Fibroblast of the conjunctiva (primary cell): ENCODE measurements at regions not wholly inside any gene's neighbourhood (a gene's known extent, or its start where the extent isn't known, plus 50 kb on each side); places are given as distances from the start of the nearest gene placed in this dataset.
"Not testable (repeated sequence)": the region's sequence is repeated elsewhere in the genome, so short reads cannot be mapped to it uniquely, and the experiment has no call there.

Experiments used
- DNase-seq: peaks from one replicate; pipeline ENCODE4 v3.0.0-alpha.2; 2010; ENCODE audit warnings: low read depth

DNA sequence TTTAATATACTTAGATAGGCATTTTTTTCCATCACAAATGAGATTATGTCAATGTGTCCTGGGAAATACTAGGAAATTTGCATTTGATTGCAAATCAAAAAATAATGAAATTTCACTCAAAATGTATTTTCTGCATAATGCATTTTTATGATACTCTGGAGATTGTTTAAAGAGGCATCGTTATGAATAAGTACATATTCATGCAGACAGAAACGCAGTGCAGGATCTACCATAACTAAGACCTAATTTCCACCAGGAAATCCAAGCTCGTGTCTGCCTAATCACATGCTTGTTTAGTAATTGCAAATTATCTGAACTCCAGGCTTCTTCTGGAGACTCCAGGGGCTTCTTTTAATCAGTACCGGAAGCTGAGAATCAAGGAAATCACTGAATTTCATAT is 163.5 kb upstream of the MXRA5 start:
- DNase-seq, result no peak

DNA sequence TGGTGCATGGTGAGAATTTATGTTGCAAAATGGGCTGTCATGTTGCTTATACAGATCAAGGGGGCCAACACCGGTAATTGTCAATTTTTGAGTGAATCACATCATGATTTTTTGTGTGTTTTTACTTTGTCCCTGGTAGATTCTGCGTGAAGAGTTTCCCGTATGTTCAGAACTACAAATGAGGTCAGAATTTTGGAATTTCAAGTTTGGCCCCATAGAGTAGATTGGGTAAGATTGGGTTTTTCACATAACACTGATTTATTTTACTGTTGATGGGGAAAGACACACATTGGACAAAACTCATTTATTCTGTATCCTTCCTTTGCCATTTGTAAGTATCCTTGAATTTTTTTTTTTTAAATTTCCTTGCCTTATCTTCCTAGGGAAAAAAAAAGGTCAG is 158.5 kb upstream of the MXRA5 start:
- no peak for DNase-seq

- DNase-seq, result no peak
Observed at GRCh38 chrX:3501833-3502535, 155.5 kb upstream of the MXRA5 start.

DNA sequence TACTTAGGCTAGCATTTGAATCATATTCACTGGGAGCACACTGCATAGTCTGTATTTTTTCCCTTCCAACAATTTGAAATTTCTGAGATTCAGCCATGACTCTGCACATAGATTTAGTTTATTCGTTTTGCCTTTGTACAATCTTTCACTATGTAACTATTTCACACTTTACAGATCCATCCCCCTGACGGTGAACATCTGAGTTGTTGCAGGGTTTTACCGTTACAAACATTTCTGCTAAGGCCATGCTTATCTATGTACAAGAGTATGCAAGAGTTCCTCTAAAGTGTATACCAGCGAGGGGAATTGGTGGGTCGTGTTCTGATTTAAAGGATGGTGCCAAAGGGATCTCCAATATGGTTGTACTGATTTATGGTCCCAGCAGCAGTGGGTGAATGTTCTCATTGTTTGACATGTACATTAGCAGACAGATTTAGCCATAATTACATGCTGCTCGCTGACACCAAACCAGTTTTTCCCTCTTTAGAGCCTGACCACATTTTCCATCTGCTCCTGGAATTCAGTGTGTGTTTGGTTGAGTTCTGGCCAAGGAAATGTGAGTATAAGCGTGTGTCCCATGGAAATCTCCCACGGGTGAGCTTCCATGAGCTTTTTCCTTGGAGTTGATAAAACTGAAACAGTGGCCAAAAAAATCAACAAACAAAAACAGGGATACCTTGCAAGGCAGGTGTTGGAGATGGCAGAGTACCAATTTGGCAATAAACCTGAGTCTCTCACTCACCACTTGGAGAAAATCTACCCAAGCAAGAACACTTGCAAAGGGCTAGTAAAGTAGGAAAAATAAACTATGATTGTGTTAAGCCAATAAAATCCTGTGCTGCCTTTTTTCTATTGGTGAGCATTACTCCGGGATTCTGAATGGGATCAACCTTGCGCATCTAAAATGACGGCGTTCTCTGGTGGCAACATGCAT is 149.7 kb upstream of the MXRA5 start:
- not testable (repeated sequence) for DNase-seq

DNA sequence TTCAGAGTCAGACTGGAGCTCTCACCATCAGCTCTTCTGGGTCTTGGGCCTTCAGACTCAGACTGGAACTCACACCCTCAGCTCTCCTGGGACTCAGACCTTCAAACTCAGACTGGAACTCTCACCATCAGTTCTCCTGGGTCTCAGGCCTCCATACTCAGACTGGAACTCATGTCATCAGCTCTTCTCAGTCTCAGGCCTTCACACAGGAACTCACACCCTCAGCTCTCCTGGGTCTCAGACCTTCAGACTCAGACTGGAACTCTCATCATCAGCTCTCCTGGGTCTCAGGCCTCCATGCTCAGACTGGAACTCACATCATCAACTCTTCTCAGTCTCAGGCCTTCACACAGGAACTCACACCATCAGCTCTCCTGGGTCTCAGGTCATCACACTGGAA is 147.2 kb upstream of the MXRA5 start:
- DNase-seq, result no peak

DNA sequence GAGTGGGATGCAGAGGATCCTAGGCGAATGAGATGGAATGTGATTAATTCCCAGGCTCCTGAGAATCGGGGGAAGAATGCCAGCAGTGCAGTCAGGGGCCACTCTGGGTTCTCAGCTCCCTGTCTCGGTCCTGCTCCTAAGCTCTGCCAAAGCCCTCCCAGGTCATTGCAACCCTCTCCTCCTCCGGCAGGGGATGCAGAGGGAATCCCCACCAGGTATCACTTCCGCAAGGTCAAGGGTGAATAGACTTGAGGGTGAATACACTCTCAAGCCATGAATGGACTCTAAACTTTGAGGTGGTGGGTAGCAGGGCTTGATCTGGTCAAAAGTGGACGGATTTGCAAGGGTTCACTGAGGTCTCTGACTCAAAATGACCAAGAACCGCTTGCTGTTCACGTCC is 139.3 kb upstream of the MXRA5 start:
- DNase-seq, result no peak

- no peak for DNase-seq
Observed at GRCh38 chrX:3479026-3479425, 132.6 kb upstream of the MXRA5 start.

GRCh38 chrX:3476973-3477372 is 130.5 kb upstream of the MXRA5 start:
- no peak for DNase-seq

- not testable (repeated sequence) for DNase-seq
Observed at GRCh38 chrX:3470211-3470679, 123.8 kb upstream of the MXRA5 start.

- DNase-seq, result no peak
Observed at GRCh38 chrX:3468031-3468430, 121.6 kb upstream of the MXRA5 start.

DNA sequence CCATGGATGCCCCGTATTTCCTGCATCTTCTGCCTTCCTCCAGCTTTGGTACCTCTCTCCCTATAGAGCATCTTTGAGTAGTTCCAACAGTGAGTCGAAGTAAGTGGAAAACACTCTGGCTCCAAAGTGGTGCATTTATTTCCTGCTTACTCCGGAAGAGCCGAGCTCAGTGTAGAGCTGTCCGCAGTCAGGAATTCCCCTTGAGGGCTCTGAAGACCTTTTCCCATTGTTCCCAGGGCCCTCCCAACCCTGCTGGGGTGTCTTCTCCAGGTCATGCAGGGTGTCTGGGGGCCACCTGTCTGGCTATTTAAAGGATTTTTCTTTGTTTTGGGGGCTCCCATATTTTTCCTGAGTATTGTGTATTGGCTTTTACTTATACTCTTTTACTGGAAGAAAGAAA is 118.6 kb upstream of the MXRA5 start:
- DNase-seq, result no peak

GRCh38 chrX:3462166-3462508 is 115.7 kb upstream of the MXRA5 start:
- no peak for DNase-seq

GRCh38 chrX:3461397-3462165 is 115.1 kb upstream of the MXRA5 start:
- peak; percentile 47 for DNase-seq

- no peak for DNase-seq
Observed at GRCh38 chrX:3455796-3456195, 109.3 kb upstream of the MXRA5 start.

GRCh38 chrX:3451571-3451970 is 105.1 kb upstream of the MXRA5 start:
- DNase-seq, result peak; percentile 28

- no peak for DNase-seq
Observed at GRCh38 chrX:3450881-3451570, 104.6 kb upstream of the MXRA5 start.

DNA sequence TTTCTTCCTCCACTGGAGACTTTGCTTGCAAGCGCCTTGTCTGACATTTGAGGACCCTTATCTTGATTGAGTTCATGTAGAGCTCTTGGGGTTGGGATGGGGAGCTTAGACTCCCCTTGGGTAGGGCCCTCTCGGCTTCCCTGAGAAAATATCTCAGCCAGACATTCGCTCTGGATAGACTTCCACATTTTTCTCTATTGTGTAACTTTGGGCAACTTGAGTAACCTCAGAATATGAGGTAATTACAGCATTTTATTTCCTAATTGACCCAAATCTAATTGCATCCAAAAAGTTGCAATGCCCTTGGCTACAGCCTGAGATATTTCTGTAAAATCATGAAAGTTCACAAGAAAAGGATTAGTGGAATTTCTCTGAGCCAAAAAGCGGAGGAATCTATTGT is 102.8 kb upstream of the MXRA5 start:
- no peak for DNase-seq

DNA sequence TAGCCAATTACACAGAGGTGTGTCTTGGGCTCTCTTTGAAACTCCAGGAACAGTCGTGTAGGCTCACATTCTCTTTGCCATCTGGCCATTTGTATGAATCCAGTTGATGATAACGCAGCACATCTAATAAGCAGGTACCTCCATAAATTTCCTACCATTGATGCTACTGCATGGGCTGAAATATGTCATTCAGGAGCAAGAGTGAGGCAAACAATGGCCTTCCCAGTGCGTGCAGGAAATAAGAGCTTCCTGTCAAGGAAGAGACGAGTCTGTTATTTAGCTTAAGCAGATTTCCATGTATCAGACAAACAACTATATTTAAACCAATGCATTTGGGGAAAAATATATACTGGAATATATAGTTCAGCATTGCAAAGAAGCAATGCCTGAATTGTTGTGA is 102.1 kb upstream of the MXRA5 start:
- no peak for DNase-seq

- DNase-seq, result no peak
Observed at GRCh38 chrX:3445806-3446490, 99.5 kb upstream of the MXRA5 start.

DNA sequence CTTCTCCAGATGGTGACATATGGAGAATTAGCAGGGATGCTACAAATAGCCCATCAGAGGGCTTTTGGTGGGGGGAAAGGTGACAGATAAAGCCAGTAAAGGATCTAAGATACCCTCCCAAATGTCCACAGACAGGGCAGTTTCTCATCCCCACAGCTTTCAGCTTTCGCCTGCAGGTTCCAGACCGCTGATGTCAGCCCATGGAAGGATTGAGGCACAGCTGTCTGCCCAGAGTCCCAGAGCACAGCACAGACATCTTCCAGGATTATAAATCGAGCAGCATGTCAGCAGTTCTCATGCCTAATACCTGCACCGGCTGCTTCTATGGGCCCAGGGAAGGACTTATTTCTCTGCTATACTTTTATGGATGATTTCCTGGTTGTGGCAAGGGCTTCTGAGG is 96.7 kb upstream of the MXRA5 start:
- DNase-seq, result no peak

- no peak for DNase-seq
Observed at GRCh38 chrX:3442691-3443090, 96.2 kb upstream of the MXRA5 start.
